ENCODE measurements at regions not wholly inside any gene's neighbourhood (a gene's known extent, or its start where the extent isn't known, plus 50 kb on each side); places are given as distances from the start of the nearest gene placed in this dataset.

DNA sequence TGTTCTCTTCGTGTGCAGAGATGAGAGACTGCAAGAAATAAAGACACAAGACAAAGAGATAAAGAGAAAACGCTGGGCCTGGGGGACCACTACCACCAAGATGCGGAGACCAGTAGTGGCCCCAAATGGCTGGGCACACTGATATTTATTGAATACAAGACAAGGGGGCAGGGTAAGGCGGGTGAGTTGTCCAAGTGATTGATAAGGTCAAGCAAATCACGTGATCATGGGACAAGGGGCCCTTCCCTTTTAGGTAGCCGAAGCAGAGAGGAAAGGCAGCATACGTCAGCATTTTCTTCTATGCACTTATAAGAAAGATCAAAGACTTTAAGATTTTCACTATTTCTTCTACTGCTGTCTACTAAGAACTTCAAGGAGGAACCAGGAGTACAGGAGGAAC is 762.1 kb downstream of the TNS3 start:
- TF ChIP-seq POLR2A (IDR thresholded peaks at IDR 0.05) (no peak), POLR2AphosphoS5 (IDR thresholded peaks at IDR 0.05; ENCODE audit: insufficient read depth in 1 of 2, low read depth in 1 of 2) (no peak)
- TF ChIP-seq, protein P1, sequence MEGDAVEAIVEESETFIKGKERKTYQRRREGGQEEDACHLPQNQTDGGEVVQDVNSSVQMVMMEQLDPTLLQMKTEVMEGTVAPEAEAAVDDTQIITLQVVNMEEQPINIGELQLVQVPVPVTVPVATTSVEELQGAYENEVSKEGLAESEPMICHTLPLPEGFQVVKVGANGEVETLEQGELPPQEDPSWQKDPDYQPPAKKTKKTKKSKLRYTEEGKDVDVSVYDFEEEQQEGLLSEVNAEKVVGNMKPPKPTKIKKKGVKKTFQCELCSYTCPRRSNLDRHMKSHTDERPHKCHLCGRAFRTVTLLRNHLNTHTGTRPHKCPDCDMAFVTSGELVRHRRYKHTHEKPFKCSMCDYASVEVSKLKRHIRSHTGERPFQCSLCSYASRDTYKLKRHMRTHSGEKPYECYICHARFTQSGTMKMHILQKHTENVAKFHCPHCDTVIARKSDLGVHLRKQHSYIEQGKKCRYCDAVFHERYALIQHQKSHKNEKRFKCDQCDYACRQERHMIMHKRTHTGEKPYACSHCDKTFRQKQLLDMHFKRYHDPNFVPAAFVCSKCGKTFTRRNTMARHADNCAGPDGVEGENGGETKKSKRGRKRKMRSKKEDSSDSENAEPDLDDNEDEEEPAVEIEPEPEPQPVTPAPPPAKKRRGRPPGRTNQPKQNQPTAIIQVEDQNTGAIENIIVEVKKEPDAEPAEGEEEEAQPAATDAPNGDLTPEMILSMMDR (IDR thresholded peaks at IDR 0.05) = no peak
